ENCODE measurements at regions not wholly inside any gene's neighbourhood (a gene's known extent, or its start where the extent isn't known, plus 50 kb on each side); places are given as distances from the start of the nearest gene placed in this dataset.

- ChIA-PET POLR2A (interaction anchor here (0.5 kb wide), 1 partner anchor 95 kb away, joined by 11 read pairs; no protein-coding TSS in a partner anchor), CTCF (interaction anchor here (0.6 kb wide), 1 partner anchor 104 kb away, joined by 3 read pairs; no protein-coding TSS in a partner anchor)
- TF ChIP-seq AEBP2 (tag by site-specific recombination; IDR thresholded peaks at IDR 0.05; ENCODE audit: borderline replicate concordance) (no peak), ZNF629 (tag by site-specific recombination; IDR thresholded peaks at IDR 0.05) (no peak), ZNF580 (tag by site-specific recombination; IDR thresholded peaks at IDR 0.05) (no peak), ZNF521 (tag by site-specific recombination; IDR thresholded peaks at IDR 0.05) (no peak), ZNF433 (tag by site-specific recombination; IDR thresholded peaks at IDR 0.05; ENCODE audit: low read depth) (no peak), ZNF558 (tag by site-specific recombination; IDR thresholded peaks at IDR 0.05) (no peak), ZNF398 (tag by site-specific recombination; IDR thresholded peaks at IDR 0.05) (no peak), ZNF211 (tag by site-specific recombination; IDR thresholded peaks at IDR 0.05; ENCODE audit: low read depth) (no peak), ZNF266 (tag by site-specific recombination; IDR thresholded peaks at IDR 0.05; ENCODE audit: low read depth) (no peak), ZNF10 (tag by site-specific recombination; IDR thresholded peaks at IDR 0.05) (no peak), ZFP3 (tag by site-specific recombination; IDR thresholded peaks at IDR 0.05; ENCODE audit: low read depth) (no peak), ZNF292 (tag by site-specific recombination; IDR thresholded peaks at IDR 0.05; ENCODE audit: borderline replicate concordance, low read depth) (no peak), ZNF239 (tag by site-specific recombination; IDR thresholded peaks at IDR 0.05) (no peak), PRDM4 (tag by site-specific recombination; IDR thresholded peaks at IDR 0.05) (no peak), ZNF132 (tag by site-specific recombination; IDR thresholded peaks at IDR 0.05; ENCODE audit: borderline replicate concordance) (no peak)
These were observed 190.9 kb downstream of the HS3ST3A1 start for GRCh38 chr17:13410874-13411273.

GRCh38 chr17:13410214-13410613 is 191.5 kb downstream of the HS3ST3A1 start:
- ChIA-PET POLR2A (no interaction called here), CTCF (no interaction called here)
- no peak overlapping the region for H3K4me3 ChIP-seq (ENCODE audit: low read depth, low read length)
- H3K36me3 ChIP-seq (ENCODE audit: control insufficient read depth in 2 of 2, insufficient read depth in 1 of 2, low read length in 2 of 2) = no peaks in the 10 kb centered on the region
- no peaks in the 10 kb centered on the region for H3K9me3 ChIP-seq (ENCODE audit: control insufficient read depth, insufficient read depth, low read depth, low read length)
- no peak for TF ChIP-seq ZNF639 (tag by site-specific recombination; IDR thresholded peaks at IDR 0.05)
- no peak for TF ChIP-seq ZNF626 (tag by site-specific recombination; IDR thresholded peaks at IDR 0.05)
- TF ChIP-seq ZNF560 (tag by site-specific recombination; IDR thresholded peaks at IDR 0.05; ENCODE audit: borderline replicate concordance) = no peak
- no peak overlapping the region for H3K27ac ChIP-seq (ENCODE audit: extremely low read depth, low read depth, low read length)
- no peaks in the 10 kb centered on the region for H3K4me1 ChIP-seq (ENCODE audit: control insufficient read depth, insufficient read depth, low read length)

More at GRCh38 chr17:13410874-13411273, 190.9 kb downstream of the HS3ST3A1 start:
- no peaks in the 10 kb centered on the region for H3K9me3 ChIP-seq (ENCODE audit: control insufficient read depth, insufficient read depth, low read depth, low read length)
- no peak overlapping the region for H3K4me3 ChIP-seq (ENCODE audit: low read depth, low read length)
- H3K4me1 ChIP-seq (ENCODE audit: control insufficient read depth, insufficient read depth, low read length) = no peaks in the 10 kb centered on the region
- no peaks in the 10 kb centered on the region for H3K36me3 ChIP-seq (ENCODE audit: control insufficient read depth in 2 of 2, insufficient read depth in 1 of 2, low read length in 2 of 2)
- H3K27ac ChIP-seq (ENCODE audit: extremely low read depth, low read depth, low read length) = no peak overlapping the region
